Peyer's patch (tissue), 4 donors: ENCODE measurements at regions not wholly inside any gene's neighbourhood (a gene's known extent, or its start where the extent isn't known, plus 50 kb on each side); places are given as distances from the start of the nearest gene placed in this dataset.

Experiments
- CTCF ChIP-seq, 6 experiments: fragments of 450-650 bp in 4 of 6; fragments of 200-600 bp in 2 of 6; sonication (generic) in 1 of 6; IDR thresholded peaks; one replicate each; pipeline ENCODE4 v1.5.1; 2017 to 2019; ENCODE audit warnings: antibody characterized with exemption in 6 of 6, mild to moderate bottlenecking in 3 of 6, moderate library complexity in 1 of 6
- POLR2A ChIP-seq, 2 donors: fragments of 450-650 bp; IDR thresholded peaks; one replicate each; pipeline ENCODE4 v1.5.1; 2017; ENCODE audit warnings: antibody characterized with exemption in 2 of 2, mild to moderate bottlenecking in 2 of 2, moderate library complexity in 2 of 2

GRCh38 chr14:87508333-87508732 is 484.6 kb downstream of the GALC start:
- TF ChIP-seq POLR2A (IDR thresholded peaks at IDR 0.05) (no peak), CTCF (IDR thresholded peaks at IDR 0.05) (no peak)
